Posterior cingulate gyrus (tissue), 11 donors: ENCODE measurements at regions not wholly inside any gene's neighbourhood (a gene's known extent, or its start where the extent isn't known, plus 50 kb on each side); places are given as distances from the start of the nearest gene placed in this dataset.

Experiments
- DNase-seq, 10 donors: peaks; one replicate each; pipeline versions ENCODE4 v3.0.0 to v3.0.0-alpha.2; 2020 to 2021; ENCODE audit warnings: mixed read lengths in 3 of 10
- intact Hi-C: fragments of 100-400 bp; cut with DNase I; formaldehyde crosslinking; loops from one replicate; pipeline ENCODE4 v1.15.1; 2023

GRCh38 chr15:70195587-70196305 is 98.0 kb upstream of the TLE3 start:
- peak; percentile 32 to 96 (median 74) for DNase-seq

GRCh38 chr15:70195171-70195570 is 97.5 kb upstream of the TLE3 start:
- no peak for DNase-seq
- intact Hi-C loops, result loop anchor here (5.0 kb wide), 1 partner anchor 93 kb away; no protein-coding TSS in a partner anchor

More at GRCh38 chr15:70195587-70196305, 98.0 kb upstream of the TLE3 start:
- intact Hi-C loops, result loop anchor here (5.0 kb wide), 1 partner anchor 93 kb away; no protein-coding TSS in a partner anchor

GRCh38 chr15:70194266-70194665 is 96.5 kb upstream of the TLE3 start:
- intact Hi-C loops, result no loop called here
- DNase-seq, result no peak

- intact Hi-C loops, result no loop called here
- DNase-seq, result no peak
Measured at GRCh38 chr15:70193734-70194133, 96.0 kb upstream of the TLE3 start.

- intact Hi-C loops, result no loop called here
Measured at GRCh38 chr15:70192490-70192889, 94.8 kb upstream of the TLE3 start.

GRCh38 chr15:70192041-70192440 is 94.3 kb upstream of the TLE3 start:
- intact Hi-C loops, result no loop called here
- DNase-seq, result no peak

More at GRCh38 chr15:70192490-70192889, 94.8 kb upstream of the TLE3 start:
- DNase-seq, result no peak

- DNase-seq, result no peak
- intact Hi-C loops, result no loop called here
Measured at GRCh38 chr15:70190965-70191364, 93.2 kb upstream of the TLE3 start.

GRCh38 chr15:70189826-70190695 is 92.3 kb upstream of the TLE3 start:
- DNase-seq, result no peak
- intact Hi-C loops, result no loop called here

GRCh38 chr15:70188286-70188685 is 90.6 kb upstream of the TLE3 start:
- intact Hi-C loops, result no loop called here
- DNase-seq, result no peak

- intact Hi-C loops, result no loop called here
- no peak for DNase-seq
Measured at GRCh38 chr15:70187331-70187730, 89.6 kb upstream of the TLE3 start.

- intact Hi-C loops, result no loop called here
- no peak for DNase-seq
Measured at GRCh38 chr15:70186152-70186551, 88.4 kb upstream of the TLE3 start.

- no peak for DNase-seq
- intact Hi-C loops, result no loop called here
Measured at GRCh38 chr15:70185251-70185711, 87.6 kb upstream of the TLE3 start.

GRCh38 chr15:70182858-70183695 is 85.4 kb upstream of the TLE3 start:
- DNase-seq, result no peak
- intact Hi-C loops, result no loop called here

- DNase-seq, result no peak
- intact Hi-C loops, result no loop called here
Measured at GRCh38 chr15:70181626-70182255, 84.0 kb upstream of the TLE3 start.

- intact Hi-C loops, result no loop called here
- no peak for DNase-seq
Measured at GRCh38 chr15:70180186-70180875, 82.6 kb upstream of the TLE3 start.

GRCh38 chr15:70179309-70179892 is 81.7 kb upstream of the TLE3 start:
- DNase-seq, result no peak
- intact Hi-C loops, result no loop called here

GRCh38 chr15:70178335-70179084 is 80.8 kb upstream of the TLE3 start:
- no peak for DNase-seq
- intact Hi-C loops, result no loop called here

- no peak for DNase-seq
- intact Hi-C loops, result no loop called here
Measured at GRCh38 chr15:70172566-70173225, 75.0 kb upstream of the TLE3 start.
